ENCODE measurements at regions not wholly inside any gene's neighbourhood (a gene's known extent, or its start where the extent isn't known, plus 50 kb on each side); places are given as distances from the start of the nearest gene placed in this dataset.

DNA sequence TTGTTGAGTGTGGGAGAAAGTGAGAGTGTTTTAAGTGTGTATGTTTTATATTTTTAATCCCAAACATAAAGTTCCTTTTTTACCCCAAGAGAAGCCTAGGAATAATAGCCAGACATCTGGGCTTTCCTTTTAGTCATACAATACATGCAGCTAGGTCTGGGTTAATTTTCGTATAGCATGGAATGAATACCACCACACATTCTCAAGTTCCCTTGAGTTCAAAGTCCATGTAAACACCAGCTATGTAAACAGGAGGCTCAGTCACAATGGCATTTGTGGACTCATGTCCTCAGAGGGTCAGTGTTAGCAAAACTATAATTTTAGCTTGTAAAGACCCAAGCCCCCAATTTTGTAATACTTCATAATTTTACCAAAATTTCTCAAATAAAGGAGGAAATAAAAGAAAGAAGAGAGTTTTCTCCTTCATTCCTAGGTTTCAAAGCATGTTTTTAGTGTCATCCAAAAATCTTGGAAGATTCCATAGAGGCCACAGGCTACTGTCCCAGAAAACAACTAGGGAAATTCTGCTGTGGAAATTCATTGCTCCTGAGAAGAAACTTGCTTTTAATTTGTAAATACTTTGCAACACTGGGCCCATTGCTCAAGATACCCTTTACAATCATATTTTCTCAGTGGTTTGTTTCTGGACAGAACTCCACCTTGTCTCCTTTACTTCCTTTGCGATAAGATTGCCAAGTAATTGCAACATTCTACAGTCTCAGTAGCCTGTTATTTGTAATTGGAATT, 671.2 kb downstream of the COL12A1 start (continued):
- no peak; the same call in 1 of the 2 replicates for TF ChIP-seq RXRA (CRISPR knock-in tag; IDR thresholded peaks at IDR 0.05)
- TF ChIP-seq, protein P1, sequence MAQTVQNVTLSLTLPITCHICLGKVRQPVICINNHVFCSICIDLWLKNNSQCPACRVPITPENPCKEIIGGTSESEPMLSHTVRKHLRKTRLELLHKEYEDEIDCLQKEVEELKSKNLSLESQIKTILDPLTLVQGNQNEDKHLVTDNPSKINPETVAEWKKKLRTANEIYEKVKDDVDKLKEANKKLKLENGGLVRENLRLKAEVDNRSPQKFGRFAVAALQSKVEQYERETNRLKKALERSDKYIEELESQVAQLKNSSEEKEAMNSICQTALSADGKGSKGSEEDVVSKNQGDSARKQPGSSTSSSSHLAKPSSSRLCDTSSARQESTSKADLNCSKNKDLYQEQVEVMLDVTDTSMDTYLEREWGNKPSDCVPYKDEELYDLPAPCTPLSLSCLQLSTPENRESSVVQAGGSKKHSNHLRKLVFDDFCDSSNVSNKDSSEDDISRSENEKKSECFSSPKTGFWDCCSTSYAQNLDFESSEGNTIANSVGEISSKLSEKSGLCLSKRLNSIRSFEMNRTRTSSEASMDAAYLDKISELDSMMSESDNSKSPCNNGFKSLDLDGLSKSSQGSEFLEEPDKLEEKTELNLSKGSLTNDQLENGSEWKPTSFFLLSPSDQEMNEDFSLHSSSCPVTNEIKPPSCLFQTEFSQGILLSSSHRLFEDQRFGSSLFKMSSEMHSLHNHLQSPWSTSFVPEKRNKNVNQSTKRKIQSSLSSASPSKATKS (CRISPR knock-in tag; IDR thresholded peaks at IDR 0.05): no peak
- TF ChIP-seq, protein P2, sequence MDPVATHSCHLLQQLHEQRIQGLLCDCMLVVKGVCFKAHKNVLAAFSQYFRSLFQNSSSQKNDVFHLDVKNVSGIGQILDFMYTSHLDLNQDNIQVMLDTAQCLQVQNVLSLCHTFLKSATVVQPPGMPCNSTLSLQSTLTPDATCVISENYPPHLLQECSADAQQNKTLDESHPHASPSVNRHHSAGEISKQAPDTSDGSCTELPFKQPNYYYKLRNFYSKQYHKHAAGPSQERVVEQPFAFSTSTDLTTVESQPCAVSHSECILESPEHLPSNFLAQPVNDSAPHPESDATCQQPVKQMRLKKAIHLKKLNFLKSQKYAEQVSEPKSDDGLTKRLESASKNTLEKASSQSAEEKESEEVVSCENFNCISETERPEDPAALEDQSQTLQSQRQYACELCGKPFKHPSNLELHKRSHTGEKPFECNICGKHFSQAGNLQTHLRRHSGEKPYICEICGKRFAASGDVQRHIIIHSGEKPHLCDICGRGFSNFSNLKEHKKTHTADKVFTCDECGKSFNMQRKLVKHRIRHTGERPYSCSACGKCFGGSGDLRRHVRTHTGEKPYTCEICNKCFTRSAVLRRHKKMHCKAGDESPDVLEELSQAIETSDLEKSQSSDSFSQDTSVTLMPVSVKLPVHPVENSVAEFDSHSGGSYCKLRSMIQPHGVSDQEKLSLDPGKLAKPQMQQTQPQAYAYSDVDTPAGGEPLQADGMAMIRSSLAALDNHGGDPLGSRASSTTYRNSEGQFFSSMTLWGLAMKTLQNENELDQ (CRISPR knock-in tag; IDR thresholded peaks at IDR 0.05; ENCODE audit: borderline replicate concordance): no peak
- TF ChIP-seq, protein P3, sequence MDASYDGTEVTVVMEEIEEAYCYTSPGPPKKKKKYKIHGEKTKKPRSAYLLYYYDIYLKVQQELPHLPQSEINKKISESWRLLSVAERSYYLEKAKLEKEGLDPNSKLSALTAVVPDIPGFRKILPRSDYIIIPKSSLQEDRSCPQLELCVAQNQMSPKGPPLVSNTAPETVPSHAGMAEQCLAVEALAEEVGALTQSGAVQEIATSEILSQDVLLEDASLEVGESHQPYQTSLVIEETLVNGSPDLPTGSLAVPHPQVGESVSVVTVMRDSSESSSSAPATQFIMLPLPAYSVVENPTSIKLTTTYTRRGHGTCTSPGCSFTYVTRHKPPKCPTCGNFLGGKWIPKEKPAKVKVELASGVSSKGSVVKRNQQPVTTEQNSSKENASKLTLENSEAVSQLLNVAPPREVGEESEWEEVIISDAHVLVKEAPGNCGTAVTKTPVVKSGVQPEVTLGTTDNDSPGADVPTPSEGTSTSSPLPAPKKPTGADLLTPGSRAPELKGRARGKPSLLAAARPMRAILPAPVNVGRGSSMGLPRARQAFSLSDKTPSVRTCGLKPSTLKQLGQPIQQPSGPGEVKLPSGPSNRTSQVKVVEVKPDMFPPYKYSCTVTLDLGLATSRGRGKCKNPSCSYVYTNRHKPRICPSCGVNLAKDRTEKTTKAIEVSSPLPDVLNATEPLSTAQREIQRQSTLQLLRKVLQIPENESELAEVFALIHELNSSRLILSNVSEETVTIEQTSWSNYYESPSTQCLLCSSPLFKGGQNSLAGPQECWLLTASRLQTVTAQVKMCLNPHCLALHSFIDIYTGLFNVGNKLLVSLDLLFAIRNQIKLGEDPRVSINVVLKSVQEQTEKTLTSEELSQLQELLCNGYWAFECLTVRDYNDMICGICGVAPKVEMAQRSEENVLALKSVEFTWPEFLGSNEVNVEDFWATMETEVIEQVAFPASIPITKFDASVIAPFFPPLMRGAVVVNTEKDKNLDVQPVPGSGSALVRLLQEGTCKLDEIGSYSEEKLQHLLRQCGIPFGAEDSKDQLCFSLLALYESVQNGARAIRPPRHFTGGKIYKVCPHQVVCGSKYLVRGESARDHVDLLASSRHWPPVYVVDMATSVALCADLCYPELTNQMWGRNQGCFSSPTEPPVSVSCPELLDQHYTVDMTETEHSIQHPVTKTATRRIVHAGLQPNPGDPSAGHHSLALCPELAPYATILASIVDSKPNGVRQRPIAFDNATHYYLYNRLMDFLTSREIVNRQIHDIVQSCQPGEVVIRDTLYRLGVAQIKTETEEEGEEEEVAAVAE (CRISPR knock-in tag; IDR thresholded peaks at IDR 0.05; ENCODE audit: borderline replicate concordance): peak; percentile 79; the same call in 1 of the 2 replicates
- TF ChIP-seq, protein P4, sequence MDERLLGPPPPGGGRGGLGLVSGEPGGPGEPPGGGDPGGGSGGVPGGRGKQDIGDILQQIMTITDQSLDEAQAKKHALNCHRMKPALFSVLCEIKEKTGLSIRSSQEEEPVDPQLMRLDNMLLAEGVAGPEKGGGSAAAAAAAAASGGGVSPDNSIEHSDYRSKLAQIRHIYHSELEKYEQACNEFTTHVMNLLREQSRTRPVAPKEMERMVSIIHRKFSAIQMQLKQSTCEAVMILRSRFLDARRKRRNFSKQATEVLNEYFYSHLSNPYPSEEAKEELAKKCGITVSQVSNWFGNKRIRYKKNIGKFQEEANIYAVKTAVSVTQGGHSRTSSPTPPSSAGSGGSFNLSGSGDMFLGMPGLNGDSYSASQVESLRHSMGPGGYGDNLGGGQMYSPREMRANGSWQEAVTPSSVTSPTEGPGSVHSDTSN (CRISPR knock-in tag; IDR thresholded peaks at IDR 0.05): no peak
- TF ChIP-seq, protein P5, sequence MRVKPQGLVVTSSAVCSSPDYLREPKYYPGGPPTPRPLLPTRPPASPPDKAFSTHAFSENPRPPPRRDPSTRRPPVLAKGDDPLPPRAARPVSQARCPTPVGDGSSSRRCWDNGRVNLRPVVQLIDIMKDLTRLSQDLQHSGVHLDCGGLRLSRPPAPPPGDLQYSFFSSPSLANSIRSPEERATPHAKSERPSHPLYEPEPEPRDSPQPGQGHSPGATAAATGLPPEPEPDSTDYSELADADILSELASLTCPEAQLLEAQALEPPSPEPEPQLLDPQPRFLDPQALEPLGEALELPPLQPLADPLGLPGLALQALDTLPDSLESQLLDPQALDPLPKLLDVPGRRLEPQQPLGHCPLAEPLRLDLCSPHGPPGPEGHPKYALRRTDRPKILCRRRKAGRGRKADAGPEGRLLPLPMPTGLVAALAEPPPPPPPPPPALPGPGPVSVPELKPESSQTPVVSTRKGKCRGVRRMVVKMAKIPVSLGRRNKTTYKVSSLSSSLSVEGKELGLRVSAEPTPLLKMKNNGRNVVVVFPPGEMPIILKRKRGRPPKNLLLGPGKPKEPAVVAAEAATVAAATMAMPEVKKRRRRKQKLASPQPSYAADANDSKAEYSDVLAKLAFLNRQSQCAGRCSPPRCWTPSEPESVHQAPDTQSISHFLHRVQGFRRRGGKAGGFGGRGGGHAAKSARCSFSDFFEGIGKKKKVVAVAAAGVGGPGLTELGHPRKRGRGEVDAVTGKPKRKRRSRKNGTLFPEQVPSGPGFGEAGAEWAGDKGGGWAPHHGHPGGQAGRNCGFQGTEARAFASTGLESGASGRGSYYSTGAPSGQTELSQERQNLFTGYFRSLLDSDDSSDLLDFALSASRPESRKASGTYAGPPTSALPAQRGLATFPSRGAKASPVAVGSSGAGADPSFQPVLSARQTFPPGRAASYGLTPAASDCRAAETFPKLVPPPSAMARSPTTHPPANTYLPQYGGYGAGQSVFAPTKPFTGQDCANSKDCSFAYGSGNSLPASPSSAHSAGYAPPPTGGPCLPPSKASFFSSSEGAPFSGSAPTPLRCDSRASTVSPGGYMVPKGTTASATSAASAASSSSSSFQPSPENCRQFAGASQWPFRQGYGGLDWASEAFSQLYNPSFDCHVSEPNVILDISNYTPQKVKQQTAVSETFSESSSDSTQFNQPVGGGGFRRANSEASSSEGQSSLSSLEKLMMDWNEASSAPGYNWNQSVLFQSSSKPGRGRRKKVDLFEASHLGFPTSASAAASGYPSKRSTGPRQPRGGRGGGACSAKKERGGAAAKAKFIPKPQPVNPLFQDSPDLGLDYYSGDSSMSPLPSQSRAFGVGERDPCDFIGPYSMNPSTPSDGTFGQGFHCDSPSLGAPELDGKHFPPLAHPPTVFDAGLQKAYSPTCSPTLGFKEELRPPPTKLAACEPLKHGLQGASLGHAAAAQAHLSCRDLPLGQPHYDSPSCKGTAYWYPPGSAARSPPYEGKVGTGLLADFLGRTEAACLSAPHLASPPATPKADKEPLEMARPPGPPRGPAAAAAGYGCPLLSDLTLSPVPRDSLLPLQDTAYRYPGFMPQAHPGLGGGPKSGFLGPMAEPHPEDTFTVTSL (CRISPR knock-in tag; IDR thresholded peaks at IDR 0.05; ENCODE audit: borderline replicate concordance): peak; percentile 100
- no peak for TF ChIP-seq HNRNPH1 (optimal IDR thresholded peaks at IDR 0.05; ENCODE audit: low read depth, low read length)
- TF ChIP-seq, protein P6, sequence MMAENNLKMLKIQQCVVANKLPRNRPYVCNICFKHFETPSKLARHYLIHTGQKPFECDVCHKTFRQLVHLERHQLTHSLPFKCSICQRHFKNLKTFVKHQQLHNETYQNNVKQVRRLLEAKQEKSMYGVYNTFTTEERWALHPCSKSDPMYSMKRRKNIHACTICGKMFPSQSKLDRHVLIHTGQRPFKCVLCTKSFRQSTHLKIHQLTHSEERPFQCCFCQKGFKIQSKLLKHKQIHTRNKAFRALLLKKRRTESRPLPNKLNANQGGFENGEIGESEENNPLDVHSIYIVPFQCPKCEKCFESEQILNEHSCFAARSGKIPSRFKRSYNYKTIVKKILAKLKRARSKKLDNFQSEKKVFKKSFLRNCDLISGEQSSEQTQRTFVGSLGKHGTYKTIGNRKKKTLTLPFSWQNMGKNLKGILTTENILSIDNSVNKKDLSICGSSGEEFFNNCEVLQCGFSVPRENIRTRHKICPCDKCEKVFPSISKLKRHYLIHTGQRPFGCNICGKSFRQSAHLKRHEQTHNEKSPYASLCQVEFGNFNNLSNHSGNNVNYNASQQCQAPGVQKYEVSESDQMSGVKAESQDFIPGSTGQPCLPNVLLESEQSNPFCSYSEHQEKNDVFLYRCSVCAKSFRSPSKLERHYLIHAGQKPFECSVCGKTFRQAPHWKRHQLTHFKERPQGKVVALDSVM (CRISPR knock-in tag; IDR thresholded peaks at IDR 0.05): 0 out of 2 replicates have a peak, but pooled peaks have one; percentile 21
- TF ChIP-seq HCFC1 (IDR thresholded peaks at IDR 0.05; ENCODE audit: low read depth, low read length): no peak; the same call in 1 of the 2 replicates

All from HepG2 (cell line).